GM12873 (cell line): ENCODE measurements at regions not wholly inside any gene's neighbourhood (a gene's known extent, or its start where the extent isn't known, plus 50 kb on each side); places are given as distances from the start of the nearest gene placed in this dataset.

Experiments
- CTCF ChIP-seq: IDR thresholded peaks from 2 replicates; pipeline ENCODE4 v1.5.1; 2012; ENCODE audit warnings: low read depth, mild to moderate bottlenecking, moderate library complexity, low read length, control low read depth; ENCODE audit not compliant: insufficient read depth; ENCODE audit errors: missing control alignments

GRCh38 chr2:36069074-36069473 lies 286.5 kb upstream of the CRIM1 start:
- TF ChIP-seq CTCF, result no peak

- no peak for TF ChIP-seq CTCF
These were observed 287.5 kb upstream of the CRIM1 start for GRCh38 chr2:36068086-36068485.

GRCh38 chr2:36060133-36060532 lies 295.4 kb upstream of the CRIM1 start:
- no peak for TF ChIP-seq CTCF

- TF ChIP-seq CTCF, result no peak
These were observed 295.9 kb upstream of the CRIM1 start for GRCh38 chr2:36059691-36060090.

- TF ChIP-seq CTCF, result no peak
These were observed 296.6 kb upstream of the CRIM1 start for GRCh38 chr2:36058953-36059352.

GRCh38 chr2:36058076-36058475 lies 297.5 kb upstream of the CRIM1 start:
- no peak for TF ChIP-seq CTCF

- TF ChIP-seq CTCF, result no peak
These were observed 302.8 kb upstream of the CRIM1 start for GRCh38 chr2:36052819-36053218.

- no peak for TF ChIP-seq CTCF
These were observed 311.2 kb upstream of the CRIM1 start for GRCh38 chr2:36044411-36044810.
